ENCODE measurements at regions not wholly inside any gene's neighbourhood (a gene's known extent, or its start where the extent isn't known, plus 50 kb on each side); places are given as distances from the start of the nearest gene placed in this dataset.
"Not testable (repeated sequence)": the region's sequence is repeated elsewhere in the genome, so short reads cannot be mapped to it uniquely, and the experiment has no call there.

GRCh38 chr22:22193923-22194322 lies 50.7 kb upstream of the VPREB1 start:
- no peak for DNase-seq

- DNase-seq = not testable (repeated sequence)
Observed at GRCh38 chr22:22193462-22193861, 51.1 kb upstream of the VPREB1 start.

GRCh38 chr22:22193006-22193405 lies 51.6 kb upstream of the VPREB1 start:
- not testable (repeated sequence) for DNase-seq

- not testable (repeated sequence) for DNase-seq
Observed at GRCh38 chr22:22189796-22190195, 54.8 kb upstream of the VPREB1 start.

GRCh38 chr22:22187863-22188262 lies 56.7 kb upstream of the VPREB1 start:
- not testable (repeated sequence) for DNase-seq

GRCh38 chr22:22187299-22187698 lies 57.3 kb upstream of the VPREB1 start:
- no peak for DNase-seq

- DNase-seq = no peak
Observed at GRCh38 chr22:22185844-22186499, 58.6 kb upstream of the VPREB1 start.

GRCh38 chr22:22185217-22185616 lies 59.4 kb upstream of the VPREB1 start:
- DNase-seq = no peak

GRCh38 chr22:22184277-22184807 lies 60.2 kb upstream of the VPREB1 start:
- no peak for DNase-seq

- no peak for DNase-seq
Observed at GRCh38 chr22:22182990-22183264, 61.7 kb upstream of the VPREB1 start.

GRCh38 chr22:22182218-22182989 lies 62.2 kb upstream of the VPREB1 start:
- DNase-seq = no peak

GRCh38 chr22:22181341-22181850 lies 63.2 kb upstream of the VPREB1 start:
- DNase-seq = no peak

GRCh38 chr22:22180738-22181285 lies 63.8 kb upstream of the VPREB1 start:
- DNase-seq = no peak

- DNase-seq = no peak
Observed at GRCh38 chr22:22179858-22180257, 64.7 kb upstream of the VPREB1 start.

- DNase-seq = no peak
Observed at GRCh38 chr22:22178992-22179391, 65.6 kb upstream of the VPREB1 start.

- DNase-seq = no peak
Observed at GRCh38 chr22:22178355-22178965, 66.1 kb upstream of the VPREB1 start.

GRCh38 chr22:22176929-22177616 lies 67.5 kb upstream of the VPREB1 start:
- no peak for DNase-seq

- not testable (repeated sequence) for DNase-seq
Observed at GRCh38 chr22:22172896-22173628, 71.5 kb upstream of the VPREB1 start.

GRCh38 chr22:22171357-22172218 lies 73.0 kb upstream of the VPREB1 start:
- no peak for DNase-seq

GRCh38 chr22:22169923-22170322 lies 74.7 kb upstream of the VPREB1 start:
- no peak for DNase-seq
